ENCODE measurements at regions not wholly inside any gene's neighbourhood (a gene's known extent, or its start where the extent isn't known, plus 50 kb on each side); places are given as distances from the start of the nearest gene placed in this dataset.

GRCh38 chr7:41877118-41877517 lies 174.2 kb upstream of the INHBA start:
- no peak for DNase-seq

DNA sequence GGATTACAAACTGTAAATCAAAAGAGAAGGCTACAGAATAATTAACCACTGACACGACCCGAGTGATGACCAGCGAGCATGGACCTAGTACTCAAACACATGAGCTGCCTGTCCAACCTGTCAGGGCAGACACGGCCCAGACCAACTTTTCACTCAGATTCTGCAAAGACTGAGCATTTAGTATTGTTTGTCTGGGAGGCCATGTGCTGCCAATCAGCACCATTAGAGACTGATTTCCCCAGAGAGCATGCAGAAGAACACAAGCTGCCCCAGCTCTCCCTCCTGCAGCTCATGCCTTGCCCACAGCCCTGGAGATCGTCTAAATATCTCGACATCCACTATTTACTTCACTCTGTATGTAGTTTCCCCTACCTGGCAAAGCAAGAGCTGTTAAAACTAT lies 172.6 kb upstream of the INHBA start:
- DNase-seq: no peak

DNA sequence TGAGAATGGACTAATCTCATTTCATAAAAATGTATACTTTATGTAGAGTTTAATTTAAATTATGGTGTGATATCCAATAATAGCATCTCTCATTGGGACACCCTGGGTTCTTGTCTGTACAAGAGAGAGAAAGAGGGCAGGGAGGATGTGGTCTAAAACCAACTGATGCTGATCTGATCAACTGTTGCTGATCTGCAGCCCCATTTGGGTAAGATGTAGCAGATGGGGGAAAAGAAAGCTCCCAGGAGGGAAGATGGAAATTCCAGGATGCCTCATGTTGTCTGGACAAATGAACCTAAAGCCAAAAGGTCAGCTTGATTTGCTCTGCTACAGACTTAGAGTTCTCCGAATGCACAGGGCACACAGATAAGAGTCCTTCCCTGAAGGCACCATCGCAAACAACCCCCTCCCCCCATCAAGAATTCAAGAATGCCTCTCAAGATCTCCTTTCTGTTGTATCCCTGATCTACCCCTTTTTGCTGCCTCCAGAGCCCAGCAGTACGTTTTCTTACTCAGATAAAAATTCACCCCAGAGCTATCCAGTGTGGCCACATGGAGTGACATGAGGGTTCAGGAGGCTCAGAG lies 171.4 kb upstream of the INHBA start:
- no peak for DNase-seq

GRCh38 chr7:41873741-41874140 lies 170.9 kb upstream of the INHBA start:
- DNase-seq: no peak

DNA sequence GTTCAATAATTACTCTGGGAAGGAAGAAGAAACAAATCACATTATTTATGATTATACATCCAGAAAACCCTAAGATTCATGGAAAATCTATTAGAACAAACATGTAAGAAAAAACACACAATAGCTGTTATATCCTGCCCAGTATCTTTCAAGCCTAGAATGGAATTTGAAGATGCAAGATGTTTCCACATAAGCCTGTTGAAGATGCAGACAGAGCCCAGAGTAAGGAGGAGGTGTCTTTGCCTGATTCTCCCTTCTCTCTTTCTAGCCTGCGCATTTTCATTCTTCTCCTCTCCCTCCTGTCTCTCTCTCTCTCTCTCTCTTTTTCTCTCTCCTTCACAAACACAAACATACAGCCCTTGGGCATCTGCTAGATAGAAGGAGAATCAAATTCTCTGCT lies 170.1 kb upstream of the INHBA start:
- no peak for DNase-seq

GRCh38 chr7:41870461-41871138 lies 167.7 kb upstream of the INHBA start:
- DNase-seq: no peak

DNA sequence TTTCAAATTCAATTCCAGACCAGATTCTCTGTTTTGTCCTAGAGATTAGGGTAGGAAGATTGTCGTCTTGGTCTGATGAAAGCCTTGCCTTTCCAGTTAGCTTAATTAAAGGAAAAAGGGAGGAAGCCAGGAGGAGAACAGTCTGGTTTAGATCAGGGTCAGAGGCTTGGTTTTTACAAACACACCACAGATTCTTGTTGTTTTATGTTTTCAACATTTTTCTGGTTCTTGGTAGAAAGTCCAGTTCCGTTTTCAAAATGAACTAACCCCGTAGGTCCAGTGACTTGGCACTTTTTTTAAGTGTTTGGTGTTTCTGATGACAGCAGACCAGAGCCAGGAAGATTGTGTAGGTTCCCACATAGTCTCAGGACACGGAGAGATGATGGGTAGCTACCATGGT lies 167.1 kb upstream of the INHBA start:
- no peak for DNase-seq

DNA sequence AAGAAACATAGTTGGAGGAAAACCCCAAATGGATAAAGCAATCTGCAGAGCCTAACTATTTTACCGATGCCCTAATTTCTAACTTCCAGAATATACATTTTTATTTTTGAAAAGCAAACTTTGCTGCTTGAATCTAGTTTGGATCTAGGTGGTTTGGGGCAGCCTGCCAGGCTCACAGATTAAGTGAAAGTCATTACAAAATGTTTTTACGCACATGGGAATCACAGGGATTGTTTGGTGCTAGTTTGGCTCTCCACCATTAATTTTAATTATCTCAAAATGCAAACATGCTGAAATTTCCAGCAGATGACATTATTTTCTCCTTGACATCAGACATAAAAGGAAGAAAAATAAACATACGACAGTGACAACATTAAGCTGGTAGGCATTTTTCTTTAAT lies 166.7 kb upstream of the INHBA start:
- DNase-seq: no peak

DNA sequence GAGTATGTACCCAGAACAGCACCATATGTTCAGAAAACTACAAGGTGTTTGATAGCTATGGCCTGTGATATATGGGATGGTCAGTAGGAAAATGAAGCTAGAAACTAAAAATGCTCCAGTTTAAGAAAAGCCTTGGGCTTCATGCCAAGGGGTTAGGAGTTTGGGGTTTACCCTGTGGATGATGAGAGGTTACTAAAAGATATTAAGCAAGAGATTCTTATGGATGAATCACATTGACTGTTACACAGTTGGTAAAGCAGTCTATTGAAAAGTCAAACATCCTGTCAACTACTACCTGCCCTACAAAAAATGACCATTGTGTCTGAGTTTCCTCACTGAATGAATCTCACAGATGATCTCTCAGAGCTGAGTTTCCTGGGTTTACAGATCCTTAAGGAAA lies 166.2 kb upstream of the INHBA start:
- DNase-seq: no peak

GRCh38 chr7:41867639-41868280 lies 164.9 kb upstream of the INHBA start:
- DNase-seq: no peak

DNA sequence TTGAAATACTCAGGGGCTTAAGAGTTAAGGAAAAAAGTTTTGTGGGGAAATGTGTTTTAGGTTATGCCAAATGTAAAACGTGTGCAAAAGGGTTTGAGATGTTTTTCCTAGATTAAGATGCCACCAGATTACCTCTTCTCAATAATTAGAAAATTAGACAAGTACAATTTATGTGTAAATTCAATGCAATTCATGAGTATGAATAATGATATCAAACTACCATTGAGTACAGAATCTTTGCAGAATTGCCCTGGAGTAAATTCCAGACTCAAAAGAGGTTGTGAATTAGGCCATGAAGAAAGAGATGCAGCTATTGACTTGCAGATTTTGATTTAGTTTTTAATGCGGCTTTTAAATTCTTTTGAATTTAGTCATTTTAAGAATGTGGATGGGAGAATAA lies 159.4 kb upstream of the INHBA start:
- no peak for DNase-seq

GRCh38 chr7:41861642-41862041 lies 158.8 kb upstream of the INHBA start:
- no peak for DNase-seq

DNA sequence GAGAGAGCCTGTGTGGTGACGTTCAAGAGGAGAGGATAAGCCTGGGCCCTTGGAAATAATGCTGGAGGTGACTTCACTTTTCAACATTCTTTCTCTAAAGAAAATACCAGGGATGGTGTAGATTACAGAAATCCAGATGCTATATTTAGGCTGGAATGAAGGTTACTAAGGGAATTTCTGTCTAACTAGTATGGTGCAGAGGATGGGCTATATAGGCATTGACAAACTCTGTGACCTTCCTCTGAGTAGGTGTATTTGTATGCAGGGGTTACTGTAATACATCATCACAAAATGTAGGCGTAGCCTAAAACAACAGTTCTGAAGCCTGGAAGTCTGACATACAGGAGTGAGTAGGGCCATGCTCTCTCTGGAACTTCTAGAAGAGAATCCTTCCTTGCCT lies 155.3 kb upstream of the INHBA start:
- DNase-seq: no peak

DNA sequence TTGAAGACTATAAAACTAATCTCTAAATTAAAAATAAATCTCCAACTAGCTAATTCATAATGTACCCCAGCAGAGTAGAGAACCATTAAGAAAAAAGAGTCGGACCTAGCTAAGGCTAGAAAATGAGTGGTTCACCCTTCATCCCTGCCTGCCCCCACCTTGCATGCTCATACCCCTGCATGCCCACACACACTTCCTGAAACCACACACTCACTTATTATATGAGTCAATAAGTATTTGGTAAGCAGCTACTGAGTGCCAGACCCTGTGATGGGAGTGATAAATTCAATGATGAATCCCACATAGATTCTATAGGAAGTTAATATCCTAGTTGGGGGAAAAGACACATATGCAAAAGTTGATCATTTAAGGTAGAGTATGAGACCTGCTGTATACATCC lies 152.9 kb upstream of the INHBA start:
- DNase-seq: no peak

DNA sequence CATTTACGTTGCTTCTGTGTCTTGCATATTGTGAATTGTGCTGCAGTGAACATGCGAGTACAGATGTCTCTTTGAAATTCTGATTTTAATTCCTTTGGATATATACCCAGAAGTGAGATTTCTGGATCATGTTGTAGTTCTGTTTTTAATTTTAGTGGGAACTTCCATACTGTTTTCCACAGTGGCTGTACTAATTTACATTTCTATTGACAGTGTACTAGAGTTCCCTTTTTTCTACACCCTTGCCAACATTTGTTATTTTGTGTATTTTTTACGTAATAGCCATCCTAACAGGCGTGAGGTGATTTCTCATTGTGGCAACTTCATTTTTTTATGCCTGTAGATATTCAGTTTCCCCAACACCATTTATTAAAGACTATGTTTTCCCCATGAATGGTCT lies 144.7 kb upstream of the INHBA start:
- no peak for DNase-seq

- DNase-seq: no peak
Observed at GRCh38 chr7:41847151-41847550, 144.3 kb upstream of the INHBA start.

- DNase-seq: no peak
Observed at GRCh38 chr7:41842956-41843355, 140.1 kb upstream of the INHBA start.

DNA sequence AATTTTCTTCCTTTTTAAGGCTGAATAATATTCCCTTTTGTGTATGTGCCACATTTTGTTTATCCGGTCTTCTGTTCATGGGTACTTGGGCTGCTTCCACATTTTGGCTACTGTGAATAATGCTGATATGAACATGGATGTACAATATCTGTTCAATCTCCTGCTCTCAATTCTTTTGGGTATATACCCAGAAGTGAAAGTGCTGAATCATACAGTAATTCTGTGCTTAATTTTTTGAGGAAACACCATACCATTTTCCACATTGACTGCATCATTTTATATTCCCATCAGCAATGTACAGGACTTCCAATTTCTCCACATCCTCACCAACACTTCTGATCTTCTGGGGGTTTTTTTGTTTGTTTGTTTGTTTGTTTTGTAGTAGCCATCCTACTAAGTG lies 135.0 kb upstream of the INHBA start:
- DNase-seq: no peak

DNA sequence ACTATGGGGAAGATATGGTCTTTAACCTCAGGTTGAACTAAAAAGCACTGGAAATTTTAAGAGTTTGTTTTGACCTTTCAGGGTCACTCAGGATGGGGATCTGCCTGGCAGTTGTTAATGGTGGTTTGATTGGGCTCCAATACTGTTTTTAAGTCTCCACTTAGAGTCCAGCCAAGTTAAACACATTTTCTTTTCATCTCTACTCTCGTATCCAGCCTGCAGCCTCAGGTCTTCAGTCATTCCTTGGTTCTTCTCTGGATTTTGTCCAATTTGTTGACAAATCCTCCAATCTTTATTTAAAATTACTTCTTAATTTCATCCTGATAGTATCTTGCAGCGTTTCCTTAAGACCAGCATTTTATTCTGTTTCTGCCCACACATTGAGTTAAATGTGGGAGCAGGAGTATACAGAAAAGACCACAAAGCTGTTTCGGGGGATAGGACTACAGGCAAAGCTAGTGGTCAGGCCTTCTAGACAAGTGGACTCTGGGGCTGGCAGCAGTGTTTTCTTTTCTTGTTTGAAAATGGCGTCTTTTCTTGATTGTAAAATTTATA lies 133.2 kb upstream of the INHBA start:
- DNase-seq: no peak

- no peak for DNase-seq
Observed at GRCh38 chr7:41834805-41835694, 132.2 kb upstream of the INHBA start.

DNA sequence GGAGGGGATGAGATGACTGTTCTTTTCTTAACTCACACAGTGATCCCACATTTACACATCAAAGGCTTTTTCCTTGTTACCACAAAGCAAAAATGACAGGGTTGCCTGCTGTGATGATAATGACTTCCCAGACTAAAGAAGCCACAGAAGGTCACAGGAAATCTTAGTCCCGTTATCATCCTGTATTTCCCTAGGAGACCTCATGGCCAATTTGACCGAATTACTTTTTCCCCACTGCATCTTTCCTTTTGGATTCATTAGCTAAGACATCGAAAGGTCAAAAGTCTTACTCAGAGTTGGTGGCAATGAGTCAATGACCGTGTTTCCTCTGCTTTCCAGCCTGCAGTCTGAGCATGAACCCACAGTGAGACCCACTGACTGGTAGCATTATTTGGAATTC lies 130.1 kb upstream of the INHBA start:
- DNase-seq: no peak

- no peak for DNase-seq
Observed at GRCh38 chr7:41830271-41830670, 127.4 kb upstream of the INHBA start.

GRCh38 chr7:41828911-41829310 lies 126.0 kb upstream of the INHBA start:
- no peak for DNase-seq
